ENCODE measurements at regions not wholly inside any gene's neighbourhood (a gene's known extent, or its start where the extent isn't known, plus 50 kb on each side); places are given as distances from the start of the nearest gene placed in this dataset.

- TF ChIP-seq CTCF (conservative IDR thresholded peaks at IDR 0.05) (no peak), ZFX (IDR thresholded peaks at IDR 0.05) (no peak)
Measured at GRCh38 chr10:6354168-6354772, 151.5 kb downstream of the PFKFB3 start.
